Esophagus muscularis mucosa (tissue), 4 donors: ENCODE measurements at regions not wholly inside any gene's neighbourhood (a gene's known extent, or its start where the extent isn't known, plus 50 kb on each side); places are given as distances from the start of the nearest gene placed in this dataset.
"Not testable (repeated sequence)": the region's sequence is repeated elsewhere in the genome, so short reads cannot be mapped to it uniquely, and the experiment has no call there.

ENCODE experiments used
- DNase-seq: peaks from one replicate; pipeline ENCODE4 v3.0.0-alpha.2; 2017; ENCODE audit errors: extremely low spot score
- H3K27ac ChIP-seq, 4 donors: fragments of 200-600 bp; sonication (generic); replicated peaks in 1 of 4; 1 replicate in 3 of 4; 2 replicates in 1 of 4; pipeline ENCODE4 v1.5.1; 2016 to 2019; ENCODE audit warnings: mild to moderate bottlenecking in 1 of 4
- H3K27me3 ChIP-seq, 4 donors: fragments of 200-600 bp; sonication (generic); one replicate each; pipeline versions ENCODE4 v1.5.1 to v1.6.0; 2016 to 2019
- H3K36me3 ChIP-seq, 4 donors: fragments of 200-600 bp; sonication (generic); one replicate each; pipeline ENCODE4 v1.5.1; 2016 to 2019
- H3K4me1 ChIP-seq, 4 donors: fragments of 200-600 bp; sonication (generic); one replicate each; pipeline ENCODE4 v1.5.1; 2016 to 2019
- H3K4me3 ChIP-seq, 4 donors: fragments of 200-600 bp; sonication (generic); 1 replicate in 2 of 4; 2 replicates in 2 of 4; pipeline ENCODE4 v1.5.1; 2016 to 2019; ENCODE audit warnings: mild to moderate bottlenecking in 4 of 4, moderate library complexity in 1 of 4
- H3K9me3 ChIP-seq, 4 donors: fragments of 200-600 bp; sonication (generic); 1 replicate in 3 of 4; 2 replicates in 1 of 4; pipeline ENCODE4 v1.5.1; 2016 to 2019
- EP300 ChIP-seq: sonication (generic); formaldehyde crosslinking; IDR thresholded peaks from one replicate; pipeline ENCODE4 v1.6.1; 2017; ENCODE audit warnings: antibody characterized with exemption
- POLR2A ChIP-seq: fragments of 450-650 bp; IDR thresholded peaks from one replicate; pipeline ENCODE4 v1.6.1; 2017; ENCODE audit warnings: antibody characterized with exemption, moderate library complexity, mild to moderate bottlenecking, low read depth
- POLR2AphosphoS5 ChIP-seq, 2 donors: sonication (generic); formaldehyde crosslinking; IDR thresholded peaks; one replicate each; pipeline ENCODE4 v1.6.1; 2017; ENCODE audit warnings: antibody characterized with exemption in 2 of 2
- WGBS: methylation state at CpG from one replicate; pipeline ENCODE4 v1.1.5; 2018; 5-methylcytosine and 5-hydroxymethylcytosine counted together
- intact Hi-C: fragments of 100-400 bp; cut with DNase I; formaldehyde crosslinking; loops from one replicate; pipeline ENCODE4 v1.15.1; 2023
- TF ChIP-seq, protein P1 (sequence below), 3 experiments: fragments of 200-600 bp in 2 of 3; fragments of 450-650 bp in 1 of 3; sonication (generic) in 2 of 3; IDR thresholded peaks; one replicate each; pipeline ENCODE4 v1.5.1; 2017 to 2019; ENCODE audit warnings: antibody characterized with exemption in 3 of 3, mild to moderate bottlenecking in 2 of 3, moderate library complexity in 1 of 3

DNA sequence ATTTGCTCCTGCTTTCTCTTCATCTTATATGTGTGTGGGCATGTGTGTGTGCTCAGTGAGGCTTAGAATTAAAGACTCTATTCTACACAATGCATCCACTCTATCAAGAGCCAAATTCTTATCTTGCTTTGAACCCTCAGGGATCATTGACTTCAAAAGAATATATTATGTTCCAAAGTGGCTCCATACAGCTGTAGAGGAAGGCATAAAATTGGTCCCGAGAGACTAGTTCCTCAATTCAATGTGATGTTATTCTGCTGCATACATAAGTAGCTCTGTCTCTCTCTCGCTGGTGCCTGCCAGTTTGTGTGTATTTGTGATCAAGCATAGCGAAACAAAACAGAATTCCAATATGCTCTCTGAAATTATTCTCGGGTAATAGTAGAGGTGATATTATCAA lies 997.9 kb upstream of the POT1 start:
- no peaks in the 10 kb centered on the region for H3K4me1 ChIP-seq
- H3K27ac ChIP-seq = no peak overlapping the region
- no peaks in the 10 kb centered on the region for H3K27me3 ChIP-seq
- WGBS = 44% methylated on average over 4 of the region's 4 CpGs
- H3K36me3 ChIP-seq = no peaks in the 10 kb centered on the region
- H3K4me3 ChIP-seq = no peak overlapping the region
- no peak for TF ChIP-seq POLR2AphosphoS5 (IDR thresholded peaks at IDR 0.05)
- TF ChIP-seq POLR2A = no peak
- TF ChIP-seq EP300 = no peak
- TF ChIP-seq, protein P1, sequence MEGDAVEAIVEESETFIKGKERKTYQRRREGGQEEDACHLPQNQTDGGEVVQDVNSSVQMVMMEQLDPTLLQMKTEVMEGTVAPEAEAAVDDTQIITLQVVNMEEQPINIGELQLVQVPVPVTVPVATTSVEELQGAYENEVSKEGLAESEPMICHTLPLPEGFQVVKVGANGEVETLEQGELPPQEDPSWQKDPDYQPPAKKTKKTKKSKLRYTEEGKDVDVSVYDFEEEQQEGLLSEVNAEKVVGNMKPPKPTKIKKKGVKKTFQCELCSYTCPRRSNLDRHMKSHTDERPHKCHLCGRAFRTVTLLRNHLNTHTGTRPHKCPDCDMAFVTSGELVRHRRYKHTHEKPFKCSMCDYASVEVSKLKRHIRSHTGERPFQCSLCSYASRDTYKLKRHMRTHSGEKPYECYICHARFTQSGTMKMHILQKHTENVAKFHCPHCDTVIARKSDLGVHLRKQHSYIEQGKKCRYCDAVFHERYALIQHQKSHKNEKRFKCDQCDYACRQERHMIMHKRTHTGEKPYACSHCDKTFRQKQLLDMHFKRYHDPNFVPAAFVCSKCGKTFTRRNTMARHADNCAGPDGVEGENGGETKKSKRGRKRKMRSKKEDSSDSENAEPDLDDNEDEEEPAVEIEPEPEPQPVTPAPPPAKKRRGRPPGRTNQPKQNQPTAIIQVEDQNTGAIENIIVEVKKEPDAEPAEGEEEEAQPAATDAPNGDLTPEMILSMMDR (IDR thresholded peaks at IDR 0.05) = no peak
- intact Hi-C loops = no loop called here
- no peaks in the 10 kb centered on the region for H3K9me3 ChIP-seq
- no peak for DNase-seq

DNA sequence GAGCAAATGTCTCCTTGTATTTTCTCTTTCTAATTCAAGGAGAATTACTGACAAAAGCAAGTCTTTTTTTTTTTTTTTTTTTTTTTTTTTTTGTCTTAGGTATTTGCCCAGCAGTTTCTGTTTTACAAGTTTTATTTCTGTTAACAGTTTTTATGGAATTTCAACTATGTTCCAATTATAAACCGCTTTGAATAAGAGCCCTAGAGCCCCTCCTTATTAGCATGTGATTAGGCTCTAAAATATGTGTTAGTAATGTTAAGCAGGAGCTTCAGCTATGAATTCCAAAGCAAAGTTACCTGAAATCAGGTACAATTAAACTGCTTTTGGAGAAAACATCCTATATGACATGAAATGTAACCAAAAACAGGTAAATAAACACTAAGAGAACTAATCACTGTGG lies 997.0 kb upstream of the POT1 start:
- Histone ChIP-seq H3K36me3 (no peaks in the 10 kb centered on the region), H3K27ac (no peak overlapping the region), H3K9me3 (no peaks in the 10 kb centered on the region), H3K4me1 (no peaks in the 10 kb centered on the region), H3K27me3 (no peaks in the 10 kb centered on the region), H3K4me3 (no peak overlapping the region)
- 53% methylated on average over 1 of the region's 1 CpG for WGBS
- no peak for TF ChIP-seq EP300
- TF ChIP-seq POLR2A = no peak
- no peak for TF ChIP-seq POLR2AphosphoS5 (IDR thresholded peaks at IDR 0.05)
- TF ChIP-seq, protein P1 (IDR thresholded peaks at IDR 0.05) = no peak
- DNase-seq = no peak
- intact Hi-C loops = no loop called here

DNA sequence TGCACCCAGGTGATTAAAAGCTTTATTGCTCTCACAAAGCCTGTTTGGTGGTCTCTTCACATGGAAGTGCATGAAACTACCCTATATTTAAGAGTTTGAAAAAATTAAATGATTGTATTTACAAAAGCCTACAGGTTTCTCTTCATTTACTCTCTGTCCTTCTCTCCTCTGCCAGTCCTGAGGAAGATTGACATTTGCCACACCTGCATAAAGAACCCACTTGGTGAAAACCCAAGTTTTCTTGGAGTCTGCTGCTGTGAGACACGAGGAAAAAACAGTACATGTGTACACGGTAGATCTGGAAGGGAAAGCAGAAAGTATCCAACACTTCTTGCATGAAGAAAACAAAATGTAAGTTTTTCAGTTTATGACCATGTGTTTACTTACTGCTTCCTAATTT lies 994.4 kb upstream of the POT1 start:
- Histone ChIP-seq H3K27me3 (no peaks in the 10 kb centered on the region), H3K9me3 (no peaks in the 10 kb centered on the region), H3K4me1 (no peaks in the 10 kb centered on the region), H3K36me3 (no peaks in the 10 kb centered on the region), H3K4me3 (no peak overlapping the region), H3K27ac (no peak overlapping the region)
- intact Hi-C loops = no loop called here
- no peak for DNase-seq
- 60% methylated on average over 2 of the region's 2 CpGs for WGBS
- TF ChIP-seq EP300 (no peak), POLR2AphosphoS5 (IDR thresholded peaks at IDR 0.05) (no peak), POLR2A (no peak)
- TF ChIP-seq, protein P1 (IDR thresholded peaks at IDR 0.05) = no peak

DNA sequence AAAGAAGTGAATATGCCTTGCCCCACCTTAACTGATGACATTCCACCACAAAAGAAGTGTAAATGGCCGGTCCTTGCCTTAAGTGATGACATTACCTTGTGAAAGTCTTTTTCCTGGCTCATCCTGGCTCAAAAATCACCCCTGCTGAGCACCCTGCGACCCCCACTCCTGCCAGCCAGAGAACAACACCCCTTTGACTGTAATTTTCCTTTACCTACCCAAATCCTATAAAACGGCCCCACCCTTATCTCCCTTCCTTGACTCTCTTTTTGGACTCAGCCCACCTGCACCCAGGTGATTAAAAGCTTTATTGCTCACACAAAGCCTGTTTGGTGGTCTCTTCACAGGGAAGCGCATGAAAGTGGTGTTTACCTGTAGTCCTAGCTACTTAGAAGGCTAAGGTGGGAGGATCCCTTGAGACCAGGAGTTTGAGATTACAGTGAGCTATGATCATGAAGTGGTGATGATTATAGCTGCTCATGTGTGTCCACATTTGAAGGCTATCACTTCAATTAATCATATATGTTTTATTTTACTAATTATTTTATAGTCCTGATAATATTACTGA lies 985.8 kb upstream of the POT1 start:
- H3K27me3 ChIP-seq, H3K36me3 ChIP-seq, intact Hi-C loops, H3K9me3 ChIP-seq, H3K27ac ChIP-seq, DNase-seq, H3K4me1 ChIP-seq, H3K4me3 ChIP-seq: not testable (repeated sequence)
- 52% methylated on average over 3 of the region's 4 CpGs for WGBS

DNA sequence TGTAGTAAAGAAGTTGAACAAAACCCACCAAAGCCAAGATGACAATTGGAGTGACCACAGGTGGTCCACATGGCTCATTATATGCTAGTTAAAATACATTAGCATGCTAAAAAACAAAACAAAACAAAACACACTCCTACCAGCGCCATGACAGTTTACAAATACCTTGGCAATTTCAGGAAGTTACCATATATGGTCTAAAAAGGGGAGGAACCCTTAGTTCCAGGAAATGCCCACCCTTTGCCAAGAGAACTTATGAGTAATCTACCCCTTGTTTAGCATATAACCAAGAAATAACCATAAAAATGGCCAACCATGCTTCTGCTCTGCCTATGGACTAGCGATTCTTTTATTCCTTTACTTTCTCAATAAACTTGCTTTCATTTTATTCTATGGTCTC lies 979.1 kb upstream of the POT1 start:
- WGBS = 94% methylated on average over 2 of the region's 2 CpGs
- H3K36me3 ChIP-seq = no peaks in the 10 kb centered on the region

More for the DNA sequence above, 979.1 kb upstream of the POT1 start:
- intact Hi-C loops = no loop called here
- H3K4me3 ChIP-seq = no peak overlapping the region
- H3K4me1 ChIP-seq = no peaks in the 10 kb centered on the region
- H3K27ac ChIP-seq = no peak overlapping the region
- no peaks in the 10 kb centered on the region for H3K9me3 ChIP-seq
- H3K27me3 ChIP-seq = no peaks in the 10 kb centered on the region
- TF ChIP-seq EP300 (no peak), POLR2A (no peak), POLR2AphosphoS5 (IDR thresholded peaks at IDR 0.05) (no peak)
- TF ChIP-seq, protein P1 (IDR thresholded peaks at IDR 0.05) = no peak
- DNase-seq = no peak
